OCI-M1 (cell line): ENCODE measurements at regions not wholly inside any gene's neighbourhood (a gene's known extent, or its start where the extent isn't known, plus 50 kb on each side); places are given as distances from the start of the nearest gene placed in this dataset.

Experiments
- DNase-seq: peaks from one replicate; lab custom pipeline; 2025; lab: John Stamatoyannopoulos, UW

- DNase-seq, result no peak
These were observed 2120.4 kb upstream of the PIK3C3 start for GRCh38 chr18:39834636-39835035.

GRCh38 chr18:39825485-39826150 is 2129.4 kb upstream of the PIK3C3 start:
- peak; percentile 31 for DNase-seq

GRCh38 chr18:39806525-39806924 is 2148.5 kb upstream of the PIK3C3 start:
- DNase-seq, result peak; percentile 64

GRCh38 chr18:39805218-39805617 is 2149.8 kb upstream of the PIK3C3 start:
- DNase-seq, result no peak

- no peak for DNase-seq
These were observed 2152.3 kb upstream of the PIK3C3 start for GRCh38 chr18:39802648-39803229.

GRCh38 chr18:39801848-39802247 is 2153.2 kb upstream of the PIK3C3 start:
- DNase-seq, result no peak

GRCh38 chr18:39801010-39801409 is 2154.0 kb upstream of the PIK3C3 start:
- no peak for DNase-seq

- DNase-seq, result peak; percentile 58
These were observed 2156.0 kb upstream of the PIK3C3 start for GRCh38 chr18:39799006-39799405.

GRCh38 chr18:39796393-39796792 is 2158.6 kb upstream of the PIK3C3 start:
- DNase-seq, result peak; percentile 84

- DNase-seq, result peak; percentile 48
These were observed 2159.7 kb upstream of the PIK3C3 start for GRCh38 chr18:39795350-39795749.

GRCh38 chr18:39793609-39794008 is 2161.4 kb upstream of the PIK3C3 start:
- no peak for DNase-seq

GRCh38 chr18:39788383-39788782 is 2166.7 kb upstream of the PIK3C3 start:
- DNase-seq, result peak; percentile 16

- no peak for DNase-seq
These were observed 2168.6 kb upstream of the PIK3C3 start for GRCh38 chr18:39786477-39786876.

GRCh38 chr18:39784541-39784940 is 2170.5 kb upstream of the PIK3C3 start:
- no peak for DNase-seq

- DNase-seq, result no peak
These were observed 2173.5 kb upstream of the PIK3C3 start for GRCh38 chr18:39781565-39781964.

- no peak for DNase-seq
These were observed 2174.3 kb upstream of the PIK3C3 start for GRCh38 chr18:39780774-39781173.

- DNase-seq, result no peak
These were observed 2175.1 kb upstream of the PIK3C3 start for GRCh38 chr18:39779926-39780325.

- DNase-seq, result no peak
These were observed 2178.3 kb upstream of the PIK3C3 start for GRCh38 chr18:39776766-39777165.

GRCh38 chr18:39774957-39775598 is 2180.0 kb upstream of the PIK3C3 start:
- DNase-seq, result no peak

- DNase-seq, result peak; percentile 57
These were observed 2181.4 kb upstream of the PIK3C3 start for GRCh38 chr18:39773646-39774045.

- DNase-seq, result no peak
These were observed 2182.7 kb upstream of the PIK3C3 start for GRCh38 chr18:39772155-39772919.

- no peak for DNase-seq
These were observed 2184.6 kb upstream of the PIK3C3 start for GRCh38 chr18:39770399-39770798.

- no peak for DNase-seq
These were observed 2190.2 kb upstream of the PIK3C3 start for GRCh38 chr18:39764873-39765272.
